NCI-H2227 (cell line): ENCODE measurements at regions not wholly inside any gene's neighbourhood (a gene's known extent, or its start where the extent isn't known, plus 50 kb on each side); places are given as distances from the start of the nearest gene placed in this dataset.

Source experiments
- DNase-seq: peaks from one replicate; lab custom pipeline; 2025; ENCODE audit not compliant: unreplicated experiment; lab: John Stamatoyannopoulos, UW

GRCh38 chr6:45791211-45792168 lies 224.2 kb downstream of the CLIC5 start:
- DNase-seq, result no peak

GRCh38 chr6:45789238-45789637 lies 226.4 kb downstream of the CLIC5 start:
- no peak for DNase-seq

- no peak for DNase-seq
These were observed 228.3 kb downstream of the CLIC5 start for GRCh38 chr6:45787384-45787783.

GRCh38 chr6:45786355-45786781 lies 229.3 kb downstream of the CLIC5 start:
- DNase-seq, result no peak

- no peak for DNase-seq
These were observed 231.4 kb downstream of the CLIC5 start for GRCh38 chr6:45784250-45784649.

- DNase-seq, result no peak
These were observed 231.9 kb downstream of the CLIC5 start for GRCh38 chr6:45783716-45784115.

- DNase-seq, result no peak
These were observed 233.8 kb downstream of the CLIC5 start for GRCh38 chr6:45781890-45782289.

- no peak for DNase-seq
These were observed 235.1 kb downstream of the CLIC5 start for GRCh38 chr6:45780523-45780922.

- no peak for DNase-seq
These were observed 240.5 kb downstream of the CLIC5 start for GRCh38 chr6:45775026-45775697.

GRCh38 chr6:45773906-45774305 lies 241.8 kb downstream of the CLIC5 start:
- no peak for DNase-seq

- no peak for DNase-seq
These were observed 242.7 kb downstream of the CLIC5 start for GRCh38 chr6:45772886-45773495.

GRCh38 chr6:45772051-45772450 lies 243.6 kb downstream of the CLIC5 start:
- no peak for DNase-seq

GRCh38 chr6:45763281-45763680 lies 252.4 kb downstream of the CLIC5 start:
- no peak for DNase-seq

GRCh38 chr6:45759472-45759810 lies 256.2 kb downstream of the CLIC5 start:
- no peak for DNase-seq

- no peak for DNase-seq
These were observed 256.7 kb downstream of the CLIC5 start for GRCh38 chr6:45758787-45759471.

- DNase-seq, result no peak
These were observed 258.1 kb downstream of the CLIC5 start for GRCh38 chr6:45757443-45758130.

- DNase-seq, result no peak
These were observed 259.1 kb downstream of the CLIC5 start for GRCh38 chr6:45756606-45757005.

GRCh38 chr6:45754432-45754831 lies 261.2 kb downstream of the CLIC5 start:
- DNase-seq, result no peak

- DNase-seq, result no peak
These were observed 269.6 kb downstream of the CLIC5 start for GRCh38 chr6:45746046-45746445.

- DNase-seq, result no peak
These were observed 272.5 kb downstream of the CLIC5 start for GRCh38 chr6:45743028-45743615.
